ENCODE measurements at regions not wholly inside any gene's neighbourhood (a gene's known extent, or its start where the extent isn't known, plus 50 kb on each side); places are given as distances from the start of the nearest gene placed in this dataset.

DNA sequence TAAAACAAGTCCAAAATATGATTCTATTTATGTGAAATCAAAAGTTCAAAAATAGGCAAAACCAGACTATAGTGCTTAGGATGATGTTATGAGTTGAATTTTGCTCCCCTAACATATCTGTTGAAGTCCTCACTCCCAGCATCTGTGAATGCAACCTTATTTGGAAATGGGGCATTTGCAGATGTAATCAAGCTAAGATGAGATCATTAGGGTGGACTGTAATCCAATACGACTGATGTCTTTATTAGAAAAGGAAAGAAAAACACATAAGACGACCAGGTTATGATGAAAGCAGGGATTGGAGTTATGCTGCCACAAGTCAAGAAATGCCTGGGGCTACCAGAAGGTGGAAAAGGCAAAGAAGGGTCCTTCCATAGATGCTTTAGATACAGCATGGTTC is 110.5 kb upstream of the CCDC39 start (continued):
- TF ChIP-seq ZNF23 (tag by site-specific recombination; IDR thresholded peaks at IDR 0.05; ENCODE audit: borderline replicate concordance) = no peak
- no peak for TF ChIP-seq SETDB1 (IDR thresholded peaks at IDR 0.05; ENCODE audit: insufficient read length, low read length)
- no peak for TF ChIP-seq ZNF341 (tag by site-specific recombination; IDR thresholded peaks at IDR 0.05; ENCODE audit: low read depth)
- TF ChIP-seq, protein P1, sequence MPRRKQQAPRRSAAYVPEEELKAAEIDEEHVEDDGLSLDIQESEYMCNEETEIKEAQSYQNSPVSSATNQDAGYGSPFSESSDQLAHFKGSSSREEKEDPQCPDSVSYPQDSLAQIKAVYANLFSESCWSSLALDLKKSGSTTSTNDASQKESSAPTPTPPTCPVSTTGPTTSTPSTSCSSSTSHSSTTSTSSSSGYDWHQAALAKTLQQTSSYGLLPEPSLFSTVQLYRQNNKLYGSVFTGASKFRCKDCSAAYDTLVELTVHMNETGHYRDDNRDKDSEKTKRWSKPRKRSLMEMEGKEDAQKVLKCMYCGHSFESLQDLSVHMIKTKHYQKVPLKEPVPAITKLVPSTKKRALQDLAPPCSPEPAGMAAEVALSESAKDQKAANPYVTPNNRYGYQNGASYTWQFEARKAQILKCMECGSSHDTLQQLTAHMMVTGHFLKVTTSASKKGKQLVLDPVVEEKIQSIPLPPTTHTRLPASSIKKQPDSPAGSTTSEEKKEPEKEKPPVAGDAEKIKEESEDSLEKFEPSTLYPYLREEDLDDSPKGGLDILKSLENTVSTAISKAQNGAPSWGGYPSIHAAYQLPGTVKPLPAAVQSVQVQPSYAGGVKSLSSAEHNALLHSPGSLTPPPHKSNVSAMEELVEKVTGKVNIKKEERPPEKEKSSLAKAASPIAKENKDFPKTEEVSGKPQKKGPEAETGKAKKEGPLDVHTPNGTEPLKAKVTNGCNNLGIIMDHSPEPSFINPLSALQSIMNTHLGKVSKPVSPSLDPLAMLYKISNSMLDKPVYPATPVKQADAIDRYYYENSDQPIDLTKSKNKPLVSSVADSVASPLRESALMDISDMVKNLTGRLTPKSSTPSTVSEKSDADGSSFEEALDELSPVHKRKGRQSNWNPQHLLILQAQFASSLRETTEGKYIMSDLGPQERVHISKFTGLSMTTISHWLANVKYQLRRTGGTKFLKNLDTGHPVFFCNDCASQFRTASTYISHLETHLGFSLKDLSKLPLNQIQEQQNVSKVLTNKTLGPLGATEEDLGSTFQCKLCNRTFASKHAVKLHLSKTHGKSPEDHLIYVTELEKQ (tag by site-specific recombination; IDR thresholded peaks at IDR 0.05; ENCODE audit: borderline replicate concordance) = no peak
- peak; percentile 10; the same call in 1 of the 2 replicates for TF ChIP-seq OSR2 (tag by site-specific recombination; IDR thresholded peaks at IDR 0.05)
- no peak for TF ChIP-seq ZNF561 (tag by site-specific recombination; IDR thresholded peaks at IDR 0.05; ENCODE audit: borderline replicate concordance)
- no peak for TF ChIP-seq SALL2 (tag by site-specific recombination; IDR thresholded peaks at IDR 0.05; ENCODE audit: borderline replicate concordance)
- no peak for TF ChIP-seq SP3 (tag by site-specific recombination; IDR thresholded peaks at IDR 0.05)
- 0 out of 2 replicates have a peak, but pooled peaks have one; percentile 63 for TF ChIP-seq MZF1 (tag by site-specific recombination; IDR thresholded peaks at IDR 0.05; ENCODE audit: borderline replicate concordance)
- no peak for TF ChIP-seq ZNF157 (tag by site-specific recombination; IDR thresholded peaks at IDR 0.05)
- TF ChIP-seq HOXD13 (CRISPR knock-in tag; IDR thresholded peaks at IDR 0.05; ENCODE audit: borderline replicate concordance) = no peak
- no peak for TF ChIP-seq ZNF354C (tag by site-specific recombination; IDR thresholded peaks at IDR 0.05; ENCODE audit: borderline replicate concordance, low read depth)
- no peak for TF ChIP-seq ZNF48 (tag by site-specific recombination; IDR thresholded peaks at IDR 0.05)
- no peak for TF ChIP-seq ZNF433 (tag by site-specific recombination; IDR thresholded peaks at IDR 0.05; ENCODE audit: low read depth)
- TF ChIP-seq ZNF843 (tag by site-specific recombination; IDR thresholded peaks at IDR 0.05) = 0 out of 2 replicates have a peak, but pooled peaks have one; percentile 37
- TF ChIP-seq ZNF37A (tag by site-specific recombination; IDR thresholded peaks at IDR 0.05) = no peak

DNA sequence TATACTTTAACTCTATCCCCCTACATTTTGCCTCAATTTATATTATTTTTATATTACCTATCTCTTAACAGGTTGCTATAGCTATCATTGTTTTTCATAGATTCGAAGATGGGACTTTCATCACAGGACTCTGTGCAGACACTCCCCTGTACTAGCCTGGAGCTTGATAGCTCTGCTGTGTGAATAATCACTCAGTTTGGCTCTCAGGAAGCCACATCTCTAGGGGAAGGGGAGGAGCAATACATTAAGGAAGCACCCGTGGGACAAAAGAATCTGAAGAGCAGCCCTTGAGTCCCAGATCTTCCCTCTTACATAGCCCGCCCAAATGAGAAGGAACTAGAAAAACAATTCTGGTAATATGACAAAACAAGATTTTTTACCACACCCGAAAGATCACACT is 114.3 kb upstream of the FXR1 start:
- Histone ChIP-seq H3K36me3 (ENCODE audit: control insufficient read depth in 2 of 2, insufficient read depth in 1 of 2, low read length in 2 of 2) (no peaks in the 10 kb centered on the region), H3K9me3 (ENCODE audit: control insufficient read depth, insufficient read depth, low read depth, low read length) (no peaks in the 10 kb centered on the region), H3K4me3 (ENCODE audit: low read depth, low read length) (no peak overlapping the region), H3K27ac (ENCODE audit: extremely low read depth, low read depth, low read length) (no peak overlapping the region), H3K4me1 (ENCODE audit: control insufficient read depth, insufficient read depth, low read length) (no peaks in the 10 kb centered on the region)
- CTCF ChIA-PET = interaction anchor here (0.6 to 0.7 kb wide), 2 partner anchors 111 to 332 kb away, joined by 3 to 4 read pairs; no protein-coding TSS in a partner anchor
- TF ChIP-seq ZNF423 (tag by site-specific recombination; IDR thresholded peaks at IDR 0.05) (no peak), ZNF184 (tag by site-specific recombination; IDR thresholded peaks at IDR 0.05) (no peak), ZNF791 (tag by site-specific recombination; IDR thresholded peaks at IDR 0.05) (no peak), ZEB2 (tag by site-specific recombination; IDR thresholded peaks at IDR 0.05) (no peak), ZNF514 (tag by site-specific recombination; IDR thresholded peaks at IDR 0.05) (no peak), ZNF2 (tag by site-specific recombination; IDR thresholded peaks at IDR 0.05) (no peak)
- TF ChIP-seq, protein P2, sequence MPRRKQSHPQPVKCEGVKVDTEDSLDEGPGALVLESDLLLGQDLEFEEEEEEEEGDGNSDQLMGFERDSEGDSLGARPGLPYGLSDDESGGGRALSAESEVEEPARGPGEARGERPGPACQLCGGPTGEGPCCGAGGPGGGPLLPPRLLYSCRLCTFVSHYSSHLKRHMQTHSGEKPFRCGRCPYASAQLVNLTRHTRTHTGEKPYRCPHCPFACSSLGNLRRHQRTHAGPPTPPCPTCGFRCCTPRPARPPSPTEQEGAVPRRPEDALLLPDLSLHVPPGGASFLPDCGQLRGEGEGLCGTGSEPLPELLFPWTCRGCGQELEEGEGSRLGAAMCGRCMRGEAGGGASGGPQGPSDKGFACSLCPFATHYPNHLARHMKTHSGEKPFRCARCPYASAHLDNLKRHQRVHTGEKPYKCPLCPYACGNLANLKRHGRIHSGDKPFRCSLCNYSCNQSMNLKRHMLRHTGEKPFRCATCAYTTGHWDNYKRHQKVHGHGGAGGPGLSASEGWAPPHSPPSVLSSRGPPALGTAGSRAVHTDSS (tag by site-specific recombination; IDR thresholded peaks at IDR 0.05) = no peak
- POLR2A ChIA-PET = no interaction called here

Measured in HEK293 (cell line).